Caco-2 (cell line): ENCODE measurements at regions not wholly inside any gene's neighbourhood (a gene's known extent, or its start where the extent isn't known, plus 50 kb on each side); places are given as distances from the start of the nearest gene placed in this dataset.

Experiments
- BruUV-seq: library from RNA; stranded (reverse); fragments of 400-500 nt; replicated peaks from 2 replicates; lab custom pipeline; 2021; lab: Mats Ljungman, UMichigan
- CTCF ChIA-PET: fragments of 300-600 bp; sonication (Branson Sonifier 250); formaldehyde crosslinking; loops from one replicate; lab custom pipeline; 2022; ENCODE audit warnings: antibody characterized with exemption; lab: Charles Lee
- POLR2A ChIA-PET: fragments of 300-600 bp; sonication (Branson Sonifier 250); formaldehyde crosslinking; loops from one replicate; lab custom pipeline; 2022; ENCODE audit warnings: antibody characterized with exemption; lab: Charles Lee
- DNase-seq, 2 experiments: peaks; one replicate each; pipeline versions ENCODE4 v3.0.0 to v3.0.0-alpha.2; 2020 to 2022
- H3K27me3 ChIP-seq: replicated peaks from 2 replicates; pipeline ENCODE4 v1.6.0; 2011; ENCODE audit warnings: low read length; ENCODE audit not compliant: control insufficient read depth, insufficient read depth
- H3K36me3 ChIP-seq: 2 replicates; pipeline ENCODE4 v1.5.1; 2011; ENCODE audit warnings: low read length; ENCODE audit not compliant: control insufficient read depth, insufficient read depth
- H3K4me1 ChIP-seq: fragments of 250-450 bp; sonication (Bioruptor Pico); 2 replicates; pipeline ENCODE4 v1.5.1; 2020; ENCODE audit warnings: mild to moderate bottlenecking
- H3K4me3 ChIP-seq: 2 replicates; pipeline ENCODE4 v1.5.1; 2011; ENCODE audit warnings: low read depth, mild to moderate bottlenecking, control low read depth, low read length
- H3K9me3 ChIP-seq: fragments of 250-450 bp; sonication (Bioruptor Pico); 2 replicates; pipeline ENCODE4 v1.5.1; 2020; ENCODE audit warnings: mild to moderate bottlenecking, moderate library complexity
- H3K27ac Mint-ChIP-seq: one replicate; pipeline ENCODE4 v1.8.0; 2022; ENCODE audit warnings: mixed read lengths; ENCODE audit not compliant: unreplicated experiment
- H3K27me3 Mint-ChIP-seq: one replicate; pipeline ENCODE4 v1.8.0; 2022; ENCODE audit warnings: mixed read lengths; ENCODE audit not compliant: insufficient read depth, unreplicated experiment
- H3K36me3 Mint-ChIP-seq: one replicate; pipeline ENCODE4 v1.8.0; 2022; ENCODE audit warnings: mild to moderate bottlenecking, mixed read lengths; ENCODE audit not compliant: insufficient read depth, unreplicated experiment
- H3K4me1 Mint-ChIP-seq: one replicate; pipeline ENCODE4 v1.8.0; 2022; ENCODE audit warnings: low read depth, mixed read lengths; ENCODE audit not compliant: unreplicated experiment
- H3K4me3 Mint-ChIP-seq: one replicate; pipeline ENCODE4 v1.8.0; 2022; ENCODE audit warnings: mild to moderate bottlenecking, moderate library complexity, mixed read lengths; ENCODE audit not compliant: unreplicated experiment
- H3K9me3 Mint-ChIP-seq: one replicate; pipeline ENCODE4 v1.8.0; 2022; ENCODE audit warnings: mixed read lengths; ENCODE audit not compliant: unreplicated experiment
- intact Hi-C: fragments of 100-400 bp; cut with micrococcal nuclease; formaldehyde crosslinking; loops from one replicate; pipeline ENCODE4 v1.10.0; 2022; ENCODE audit not compliant: unreplicated experiment
- TF ChIP-seq, protein P1 (sequence below), 2 experiments: fragments of 200-600 bp in 1 of 2; IDR thresholded peaks; 1 replicate in 1 of 2; 2 replicates in 1 of 2; pipeline versions ENCODE4 v1.5.1 to v1.8.0; 2011 to 2022; ENCODE audit warnings: antibody characterized with exemption in 1 of 2, control low read depth in 1 of 2, inconsistent platforms in 1 of 2, low read depth in 1 of 2, low read length in 1 of 2, mild to moderate bottlenecking in 1 of 2, moderate library complexity in 1 of 2; ENCODE audit not compliant: insufficient read depth in 1 of 2, severe bottlenecking in 1 of 2, unreplicated experiment in 1 of 2

GRCh38 chr9:13330396-13331004, 51.0 kb upstream of the MPDZ start:
- no TSS peak for BruUV-seq
- no peaks in the 10 kb centered on the region for H3K4me1 ChIP-seq
- no peaks in the 10 kb centered on the region for H3K9me3 ChIP-seq
- no peaks in the 10 kb centered on the region for H3K27me3 ChIP-seq
- no peak overlapping the region for H3K27ac Mint-ChIP-seq
- ChIA-PET CTCF (no interaction called here), POLR2A (no interaction called here)
- H3K27me3 Mint-ChIP-seq = peaks cover 2% of the 10 kb centered on the region
- H3K36me3 ChIP-seq = no peaks in the 10 kb centered on the region
- no peaks in the 10 kb centered on the region for H3K9me3 Mint-ChIP-seq
- H3K4me3 ChIP-seq = no peak overlapping the region
- no peak overlapping the region for H3K4me3 Mint-ChIP-seq
- H3K36me3 Mint-ChIP-seq = no peaks in the 10 kb centered on the region
- no peak for DNase-seq
- H3K4me1 Mint-ChIP-seq = no peaks in the 10 kb centered on the region
- TF ChIP-seq, protein P1, sequence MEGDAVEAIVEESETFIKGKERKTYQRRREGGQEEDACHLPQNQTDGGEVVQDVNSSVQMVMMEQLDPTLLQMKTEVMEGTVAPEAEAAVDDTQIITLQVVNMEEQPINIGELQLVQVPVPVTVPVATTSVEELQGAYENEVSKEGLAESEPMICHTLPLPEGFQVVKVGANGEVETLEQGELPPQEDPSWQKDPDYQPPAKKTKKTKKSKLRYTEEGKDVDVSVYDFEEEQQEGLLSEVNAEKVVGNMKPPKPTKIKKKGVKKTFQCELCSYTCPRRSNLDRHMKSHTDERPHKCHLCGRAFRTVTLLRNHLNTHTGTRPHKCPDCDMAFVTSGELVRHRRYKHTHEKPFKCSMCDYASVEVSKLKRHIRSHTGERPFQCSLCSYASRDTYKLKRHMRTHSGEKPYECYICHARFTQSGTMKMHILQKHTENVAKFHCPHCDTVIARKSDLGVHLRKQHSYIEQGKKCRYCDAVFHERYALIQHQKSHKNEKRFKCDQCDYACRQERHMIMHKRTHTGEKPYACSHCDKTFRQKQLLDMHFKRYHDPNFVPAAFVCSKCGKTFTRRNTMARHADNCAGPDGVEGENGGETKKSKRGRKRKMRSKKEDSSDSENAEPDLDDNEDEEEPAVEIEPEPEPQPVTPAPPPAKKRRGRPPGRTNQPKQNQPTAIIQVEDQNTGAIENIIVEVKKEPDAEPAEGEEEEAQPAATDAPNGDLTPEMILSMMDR (IDR thresholded peaks at IDR 0.05; ENCODE audit: insufficient read depth in 1 of 2, low read depth in 1 of 2, low read length in 1 of 2, severe bottlenecking in 1 of 2, unreplicated experiment in 1 of 2) = no peak
- intact Hi-C loops = no loop called here
